GM19463 (cell line): ENCODE measurements at regions not wholly inside any gene's neighbourhood (a gene's known extent, or its start where the extent isn't known, plus 50 kb on each side); places are given as distances from the start of the nearest gene placed in this dataset.

ENCODE experiments used
- ATAC-seq: cut with Tn5 transposase; IDR thresholded peaks from one replicate; pipeline ENCODE4 v1.9.1; 2021; ENCODE audit warnings: mild to moderate bottlenecking, moderate library complexity; ENCODE audit not compliant: unreplicated experiment

DNA sequence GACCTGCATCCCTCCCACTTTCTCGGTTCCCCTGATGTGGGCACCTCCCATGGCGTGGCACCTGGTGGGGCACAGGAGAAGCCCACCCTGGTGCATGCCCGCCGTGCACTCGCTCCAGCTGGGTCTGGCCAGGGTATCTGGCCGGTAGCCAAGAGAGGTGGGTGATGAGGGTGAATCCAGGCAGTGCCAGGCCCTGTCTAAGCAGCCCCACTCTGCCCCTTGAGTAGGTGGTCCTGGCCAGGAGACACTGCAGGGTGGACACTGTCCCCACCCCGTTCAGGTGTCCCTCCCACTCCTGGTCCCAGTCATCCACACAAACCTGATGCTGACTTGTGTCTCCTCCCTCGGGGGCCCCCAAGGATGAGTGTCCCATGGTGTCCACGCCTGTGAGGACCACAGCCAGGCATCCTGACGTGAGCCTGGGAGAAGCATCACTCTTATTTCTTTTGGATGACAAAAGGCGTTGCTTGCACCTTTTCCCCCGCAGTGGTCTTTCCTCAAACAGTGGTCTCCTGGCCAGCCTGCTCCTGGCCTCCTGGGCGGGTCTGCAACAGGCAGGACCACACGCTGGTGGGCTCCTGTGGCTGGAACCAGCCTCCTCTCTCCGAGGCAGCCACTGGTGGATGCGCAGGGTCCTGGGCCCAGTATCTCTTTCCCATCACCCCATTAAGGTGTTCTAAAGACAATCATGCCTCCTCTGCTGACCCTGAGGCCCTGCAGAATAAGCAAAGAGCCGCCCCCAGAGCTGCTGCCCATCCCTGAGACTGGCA is 922.3 kb downstream of the BRD1 start:
- ATAC-seq = no peak

- ATAC-seq = no peak
Measured at GRCh38 chr22:48902983-48903650, 924.6 kb downstream of the BRD1 start.

GRCh38 chr22:48902001-48902869 is 925.4 kb downstream of the BRD1 start:
- ATAC-seq = no peak

DNA sequence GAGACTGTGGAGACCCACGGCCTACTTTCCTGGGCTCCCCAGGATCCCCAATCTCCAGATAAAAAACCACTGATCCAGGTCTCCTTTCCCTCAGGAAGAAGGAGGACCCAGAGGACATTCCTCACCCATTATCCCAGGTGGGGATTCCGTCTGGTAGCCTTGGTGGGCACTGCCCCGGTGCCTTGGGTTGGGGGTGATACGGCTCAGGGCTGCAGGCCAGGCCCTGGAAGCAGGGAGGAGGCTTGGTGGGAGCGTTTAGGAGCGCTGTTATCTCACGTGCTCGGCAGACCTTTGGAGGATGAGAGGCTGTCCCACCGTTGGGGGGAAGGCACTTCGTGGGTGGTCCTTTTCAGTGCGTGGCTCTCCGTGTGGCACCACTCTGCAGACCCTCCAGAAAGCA is 926.3 kb downstream of the BRD1 start:
- ATAC-seq = no peak

DNA sequence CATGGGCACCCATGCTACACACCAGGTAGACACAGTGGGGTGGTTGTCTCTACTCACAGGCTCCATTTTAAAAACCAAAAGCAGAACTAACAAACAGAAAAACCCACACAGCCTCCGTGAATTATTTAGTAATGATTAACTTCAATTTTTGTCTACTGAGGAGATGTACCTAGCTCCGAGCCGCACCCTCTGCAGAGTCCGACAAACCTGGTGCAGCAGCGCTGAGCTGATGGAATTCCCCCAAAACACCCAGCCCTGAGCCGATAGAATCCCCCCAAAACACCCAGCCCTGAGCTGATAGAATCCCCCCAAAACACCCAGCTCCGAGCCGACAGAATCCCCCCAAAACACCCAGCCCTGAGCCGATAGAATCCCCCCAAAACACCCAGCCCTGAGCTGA is 927.0 kb downstream of the BRD1 start:
- ATAC-seq = no peak

DNA sequence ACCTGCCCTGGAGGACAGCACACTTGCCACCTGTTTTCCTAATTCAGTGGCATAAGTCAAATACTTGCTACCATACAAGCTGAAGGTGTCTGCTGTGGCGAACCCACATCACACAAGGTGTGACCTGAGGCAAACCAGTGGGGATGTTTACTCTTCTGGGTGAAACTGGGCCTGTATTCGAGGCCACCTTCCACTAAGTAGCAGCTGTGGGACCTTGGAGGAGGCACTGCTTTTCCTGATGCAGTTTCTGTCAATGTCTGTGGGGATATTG is 927.4 kb downstream of the BRD1 start:
- ATAC-seq = no peak

DNA sequence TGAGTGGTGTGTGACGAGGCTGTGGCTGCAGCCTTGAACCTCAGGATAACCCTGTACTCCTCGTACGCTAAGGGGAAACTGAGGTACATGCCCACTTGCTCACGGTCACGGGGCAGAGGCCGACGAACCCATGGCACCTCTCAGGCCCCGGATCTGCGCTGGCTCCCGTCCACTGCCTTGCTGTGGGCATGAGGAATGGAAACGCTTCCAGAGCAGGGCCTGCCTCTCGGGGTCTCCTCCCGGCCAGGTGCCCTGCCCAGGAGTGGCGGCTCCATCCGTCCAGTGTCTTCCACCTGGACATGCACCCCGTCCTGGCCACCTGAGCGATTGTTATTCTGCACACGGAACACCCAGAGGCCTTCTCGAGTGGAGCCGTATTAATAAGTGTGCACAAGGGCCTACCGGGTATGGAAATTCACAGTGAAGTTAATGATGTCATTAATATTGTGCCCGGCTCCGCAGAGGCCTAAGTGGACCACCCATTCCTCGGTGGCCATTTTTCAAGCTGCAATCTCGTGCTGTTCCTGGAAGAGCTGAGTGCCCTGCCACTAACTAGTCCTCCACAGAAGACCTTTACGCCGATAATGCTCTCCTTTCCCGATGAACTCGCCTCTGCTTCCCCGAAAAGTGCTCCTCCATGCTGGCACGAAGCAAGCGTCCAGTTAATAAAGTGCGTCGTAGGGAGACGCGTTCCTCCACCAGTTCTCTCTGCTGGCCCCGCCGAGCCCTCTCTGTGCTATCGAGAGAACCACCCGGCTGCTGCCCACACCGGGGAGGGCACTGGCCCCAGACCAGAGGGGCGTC is 927.9 kb downstream of the BRD1 start:
- no peak for ATAC-seq

- ATAC-seq = no peak
Measured at GRCh38 chr22:48898524-48899250, 929.0 kb downstream of the BRD1 start.

DNA sequence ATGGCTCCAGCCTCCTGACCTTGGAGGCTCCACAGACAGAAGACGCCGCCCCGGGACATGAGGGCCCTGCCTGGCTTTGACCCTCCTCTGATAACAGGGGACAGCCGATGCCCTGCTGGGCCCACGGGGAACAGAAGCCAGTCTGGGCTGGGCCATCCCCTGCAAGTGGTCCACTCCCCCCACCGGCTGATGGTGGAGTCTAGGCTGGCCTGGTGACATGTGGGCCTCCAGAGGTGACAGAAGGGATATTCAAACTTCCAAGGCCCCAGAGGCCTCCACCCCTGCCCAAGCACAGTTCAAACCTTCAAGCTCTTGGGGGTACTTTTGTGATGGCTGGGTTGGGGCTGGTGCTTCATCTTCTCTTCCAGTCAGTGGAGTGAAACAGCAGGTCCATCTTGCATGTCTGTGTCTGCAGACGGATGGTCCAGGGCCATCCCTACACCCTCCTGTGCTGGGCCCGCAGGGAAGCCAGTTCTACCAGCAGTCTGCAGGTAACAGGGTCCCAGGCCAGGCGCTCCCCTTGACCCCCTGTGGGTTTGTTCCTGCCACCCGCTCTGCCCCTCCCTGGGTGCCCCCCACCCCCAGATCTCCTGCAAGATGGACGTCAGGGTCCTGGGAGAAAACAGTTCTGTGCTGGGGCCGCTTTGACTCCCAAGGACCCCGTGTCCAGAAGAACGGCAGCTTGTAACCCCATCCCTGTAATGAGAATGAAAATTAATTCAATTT is 929.9 kb downstream of the BRD1 start:
- ATAC-seq = no peak

DNA sequence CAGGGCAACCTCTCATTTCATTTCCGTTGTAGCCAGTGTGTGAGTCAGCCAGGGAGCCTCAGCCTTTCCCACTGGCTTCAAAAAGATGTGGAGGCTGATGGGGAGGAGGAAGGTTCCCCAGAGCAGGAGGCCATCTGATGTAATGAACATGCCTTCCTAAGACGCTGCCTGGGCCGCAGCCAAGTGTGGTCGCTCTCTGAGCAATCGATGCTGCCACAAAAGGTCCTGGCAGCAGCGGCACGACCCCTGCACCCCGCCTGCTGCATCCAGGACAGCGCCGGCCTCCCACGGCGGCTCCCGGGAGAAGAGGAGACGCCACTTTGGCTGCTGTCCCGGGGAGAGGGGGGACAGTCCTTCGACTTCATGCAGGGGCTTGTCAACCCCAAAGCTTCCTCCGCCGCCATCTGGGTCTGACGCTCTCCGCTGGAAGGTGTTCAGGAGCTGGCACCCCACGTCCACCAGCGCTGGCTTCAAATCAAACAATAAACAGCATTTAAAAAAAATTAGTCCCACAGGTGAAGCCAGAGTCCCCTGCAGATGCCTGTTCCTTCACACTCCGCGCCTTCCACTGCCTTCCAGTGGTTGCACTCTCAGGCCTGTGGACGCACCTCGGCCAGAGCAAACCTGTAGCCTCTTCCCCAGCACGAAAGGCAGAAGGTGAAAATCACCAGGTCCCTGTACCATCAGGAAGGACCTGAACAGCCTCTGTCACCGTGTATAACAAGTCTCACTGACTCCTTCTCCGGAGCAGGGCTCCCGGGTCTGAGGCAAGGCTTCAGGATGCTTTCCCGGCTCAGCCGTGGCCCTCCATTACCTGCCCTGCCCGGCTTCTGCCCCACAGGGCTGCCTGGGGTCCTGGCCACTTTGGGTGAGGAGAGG is 930.7 kb downstream of the BRD1 start:
- no peak for ATAC-seq

GRCh38 chr22:48895831-48896765 is 931.6 kb downstream of the BRD1 start:
- no peak for ATAC-seq

- ATAC-seq = no peak
Measured at GRCh38 chr22:48895336-48895735, 932.3 kb downstream of the BRD1 start.

GRCh38 chr22:48894804-48895250 is 932.8 kb downstream of the BRD1 start:
- no peak for ATAC-seq

GRCh38 chr22:48894064-48894671 is 933.5 kb downstream of the BRD1 start:
- no peak for ATAC-seq

- no peak for ATAC-seq
Measured at GRCh38 chr22:48893288-48894063, 934.2 kb downstream of the BRD1 start.

- no peak for ATAC-seq
Measured at GRCh38 chr22:48892578-48893287, 934.9 kb downstream of the BRD1 start.
